ENCODE measurements at regions not wholly inside any gene's neighbourhood (a gene's known extent, or its start where the extent isn't known, plus 50 kb on each side); places are given as distances from the start of the nearest gene placed in this dataset.
"Not testable (repeated sequence)": the region's sequence is repeated elsewhere in the genome, so short reads cannot be mapped to it uniquely, and the experiment has no call there.

DNA sequence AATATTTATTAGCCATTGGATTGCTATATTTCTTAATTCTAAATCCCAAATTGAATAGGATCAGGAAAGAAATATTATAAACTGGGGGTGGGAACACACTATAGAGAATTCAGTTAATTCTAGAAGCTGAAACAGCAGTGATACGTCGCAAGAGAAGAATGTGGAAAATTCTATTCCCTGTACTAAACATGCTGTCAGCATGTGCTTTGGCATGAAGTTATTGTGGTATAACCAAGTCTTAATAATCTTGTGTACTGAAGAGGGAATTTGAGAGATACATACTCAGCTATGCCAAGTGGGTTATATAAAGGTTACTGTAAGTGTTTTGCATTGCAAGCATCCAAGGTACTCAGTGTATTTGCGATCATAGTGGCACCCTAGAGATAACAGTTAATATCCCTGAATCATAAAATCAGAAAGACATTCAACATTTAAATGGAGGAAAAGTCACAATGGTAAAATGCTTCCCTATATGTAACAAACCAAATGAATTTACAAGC is 1492.9 kb upstream of the C9orf72 start:
- DNase-seq = no peak

DNA sequence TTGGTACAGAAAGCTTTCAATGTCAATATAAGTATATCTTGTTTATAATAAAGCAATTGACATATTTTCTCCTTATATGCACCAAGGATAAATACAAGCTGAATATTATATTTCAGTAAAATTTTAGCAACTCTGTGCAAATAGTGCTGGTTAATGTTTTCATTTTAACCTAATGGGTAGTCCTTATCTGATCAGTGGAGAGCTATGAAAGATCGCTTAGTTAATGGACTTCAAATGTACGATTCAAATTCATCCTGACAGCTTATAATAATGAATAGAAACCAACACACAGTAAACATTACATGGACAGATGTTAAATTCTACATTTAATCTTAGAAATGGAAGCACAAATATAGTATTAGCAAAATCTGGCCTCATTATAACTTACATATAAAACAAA is 1495.2 kb upstream of the C9orf72 start:
- DNase-seq = no peak

DNA sequence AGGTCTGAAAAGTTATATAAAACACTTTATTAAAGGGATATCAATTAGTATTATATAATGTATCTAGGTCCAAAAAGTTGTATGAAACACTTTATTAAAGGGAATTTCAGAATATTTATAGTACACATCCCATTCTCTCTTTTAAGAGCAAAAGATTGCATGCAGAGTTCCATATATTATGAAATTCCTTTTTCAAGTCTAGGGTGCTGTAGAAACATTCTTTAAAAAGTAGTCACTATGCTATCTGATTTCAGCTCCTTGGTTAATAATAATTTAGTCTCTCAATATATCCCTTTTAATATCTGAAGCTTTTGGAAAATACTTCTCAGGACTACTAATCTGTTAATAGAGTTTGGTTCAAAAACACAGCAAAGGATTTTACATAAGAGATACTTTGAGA is 1496.1 kb upstream of the C9orf72 start:
- no peak for DNase-seq

DNA sequence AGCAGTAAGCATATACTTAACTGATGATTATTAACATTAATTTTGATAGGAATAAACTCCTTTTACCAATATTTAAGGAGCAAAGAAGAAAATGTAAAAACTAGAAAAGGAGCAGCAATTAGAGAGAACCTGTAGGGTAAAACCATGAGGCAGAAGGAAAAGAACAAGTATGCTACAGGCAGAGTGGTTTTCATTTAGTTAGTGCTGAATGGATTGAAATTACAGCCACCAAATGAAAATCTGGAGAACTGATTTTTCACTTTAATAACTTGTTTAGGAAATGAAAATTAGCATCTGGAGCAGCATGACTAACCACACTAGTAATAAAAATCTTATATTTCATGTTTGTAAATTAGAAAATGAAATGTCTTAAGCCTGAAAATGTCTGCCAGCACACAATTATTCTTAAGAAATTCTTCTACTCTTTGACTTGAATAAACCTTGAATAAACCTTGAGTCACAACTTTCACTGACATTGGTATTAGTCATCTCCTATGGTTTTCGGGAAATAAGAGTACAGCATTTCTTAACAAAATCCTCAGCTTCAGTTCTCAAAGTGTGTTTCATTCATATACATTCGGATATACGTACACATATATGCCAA is 1504.9 kb upstream of the C9orf72 start:
- no peak for DNase-seq

DNA sequence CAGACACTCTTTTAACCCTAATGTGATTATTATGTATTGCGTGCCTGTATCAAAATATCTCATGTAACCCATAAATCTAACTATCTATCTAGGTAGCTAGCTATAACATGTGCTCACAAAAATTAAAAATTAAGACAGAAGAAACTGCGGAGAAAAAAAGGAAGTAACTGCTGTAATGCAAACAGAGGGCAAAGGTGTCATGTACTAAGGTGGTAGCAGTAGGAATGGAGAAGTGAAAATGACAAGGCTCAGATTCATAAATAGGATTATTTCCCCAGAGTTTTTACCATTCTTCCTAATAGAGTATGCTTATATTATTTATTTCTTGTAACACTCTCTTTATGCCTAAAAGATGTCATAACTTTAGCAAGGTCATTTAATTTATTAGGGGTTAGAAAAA is 1527.5 kb upstream of the C9orf72 start:
- DNase-seq = no peak

- DNase-seq = not testable (repeated sequence)
Observed at GRCh38 chr9:29104166-29104565, 1530.9 kb upstream of the C9orf72 start.

GRCh38 chr9:29118555-29118954 is 1545.3 kb upstream of the C9orf72 start:
- no peak for DNase-seq

DNA sequence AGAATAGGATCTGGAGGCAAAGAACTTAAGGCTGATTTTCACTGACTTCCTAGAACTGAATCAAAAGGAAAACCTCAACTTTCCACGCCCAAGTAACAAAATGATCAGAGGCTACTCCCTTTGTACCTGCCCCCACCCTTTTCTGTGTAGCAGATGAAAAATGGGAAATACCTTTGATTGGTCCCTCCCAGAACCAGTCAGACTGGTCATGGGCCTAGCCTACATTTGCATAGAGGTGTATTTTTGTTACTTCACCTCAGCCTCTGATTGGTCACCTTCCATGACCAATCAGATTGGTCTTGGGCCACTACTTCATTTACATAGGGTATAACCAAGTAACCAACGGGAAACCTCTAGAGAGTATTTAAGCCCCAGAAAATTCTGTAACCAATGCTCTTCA is 1553.5 kb upstream of the C9orf72 start:
- no peak for DNase-seq

DNA sequence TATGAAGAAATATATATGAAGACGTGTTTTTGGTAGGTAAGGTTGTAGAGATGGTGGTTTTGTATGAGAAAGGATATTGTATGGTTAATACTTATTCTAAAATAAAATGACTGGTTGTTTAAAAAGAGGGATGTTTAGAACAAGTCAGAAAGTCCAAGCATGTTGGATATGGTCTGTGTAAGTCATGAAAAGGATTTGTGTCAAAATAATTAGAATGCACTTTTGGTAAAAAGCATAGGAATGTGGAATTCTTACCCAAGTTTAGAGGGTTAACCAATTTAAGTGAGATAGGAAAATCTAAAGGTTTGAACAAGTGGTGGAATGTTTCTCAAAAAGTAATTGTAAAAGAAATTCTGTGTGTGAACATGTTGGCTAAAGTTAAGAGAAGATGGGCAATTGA is 1556.5 kb upstream of the C9orf72 start:
- no peak for DNase-seq

GRCh38 chr9:29144476-29144875 is 1571.2 kb upstream of the C9orf72 start:
- no peak for DNase-seq

- no peak for DNase-seq
Observed at GRCh38 chr9:29150606-29151005, 1577.3 kb upstream of the C9orf72 start.

DNA sequence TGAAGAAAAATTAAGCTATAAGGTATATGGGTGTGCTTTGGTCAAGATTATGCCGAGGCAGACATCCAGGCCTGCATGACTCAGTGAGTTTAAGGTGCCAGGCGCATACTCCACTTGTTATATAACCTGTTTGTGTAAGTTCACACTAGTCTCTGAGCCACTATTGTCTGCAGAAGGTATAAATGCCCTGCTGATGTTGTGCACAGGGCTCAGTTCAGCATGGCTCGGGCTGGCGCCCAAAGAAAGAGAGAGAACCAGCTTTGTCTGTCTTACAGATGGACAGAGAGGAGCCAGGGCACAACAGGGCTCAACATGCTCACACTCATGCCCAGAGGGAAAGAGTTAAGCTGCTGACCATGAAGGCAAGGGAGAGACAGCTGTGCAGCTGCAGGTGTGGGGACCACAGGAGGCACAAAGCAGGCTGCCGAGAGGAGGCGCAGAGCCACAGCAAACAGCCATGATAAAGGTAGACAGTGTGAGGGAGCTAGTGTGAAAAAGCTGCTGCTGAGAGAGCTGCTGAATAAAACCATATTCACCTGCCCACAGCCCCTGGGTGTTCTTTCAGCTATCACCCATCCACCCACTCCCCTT is 1587.6 kb upstream of the C9orf72 start:
- DNase-seq = no peak

DNA sequence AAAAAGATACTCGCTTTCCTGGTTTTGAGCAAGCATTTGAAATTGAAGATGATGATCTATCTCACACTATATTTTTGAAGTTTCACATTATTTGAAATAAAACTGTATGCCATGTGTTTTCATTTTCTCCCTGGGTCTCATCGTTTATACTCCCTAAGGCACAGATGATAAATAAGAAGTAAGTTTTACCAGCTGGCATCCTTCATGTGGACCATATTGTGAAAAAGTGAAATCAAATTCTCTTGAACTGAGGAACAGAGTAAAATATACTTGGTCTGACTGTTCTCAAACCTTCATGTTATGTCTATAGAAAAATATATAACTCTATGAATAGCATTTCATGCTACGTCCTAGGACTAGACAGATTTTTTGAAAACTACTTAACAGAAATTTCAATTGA is 1600.9 kb upstream of the C9orf72 start:
- DNase-seq = no peak

DNA sequence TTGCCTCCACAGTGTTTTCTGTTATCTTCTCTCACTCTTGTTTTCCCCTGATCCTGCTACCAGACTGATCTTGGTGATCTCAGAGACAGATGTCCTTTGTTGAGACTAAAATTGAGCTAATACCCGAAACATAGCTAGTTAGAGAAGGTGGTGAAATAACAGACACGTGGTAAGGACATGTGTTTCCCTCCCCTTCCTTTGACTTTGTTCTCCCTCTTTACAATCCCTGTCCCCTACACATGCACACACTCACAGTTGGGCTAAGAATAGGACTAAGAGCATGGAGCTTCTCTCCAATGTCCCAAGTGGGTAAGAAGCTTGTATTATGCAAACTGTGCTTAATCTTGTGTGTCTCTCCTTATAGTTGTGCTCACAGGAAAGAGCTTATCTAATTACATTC is 1603.0 kb upstream of the C9orf72 start:
- DNase-seq = no peak

DNA sequence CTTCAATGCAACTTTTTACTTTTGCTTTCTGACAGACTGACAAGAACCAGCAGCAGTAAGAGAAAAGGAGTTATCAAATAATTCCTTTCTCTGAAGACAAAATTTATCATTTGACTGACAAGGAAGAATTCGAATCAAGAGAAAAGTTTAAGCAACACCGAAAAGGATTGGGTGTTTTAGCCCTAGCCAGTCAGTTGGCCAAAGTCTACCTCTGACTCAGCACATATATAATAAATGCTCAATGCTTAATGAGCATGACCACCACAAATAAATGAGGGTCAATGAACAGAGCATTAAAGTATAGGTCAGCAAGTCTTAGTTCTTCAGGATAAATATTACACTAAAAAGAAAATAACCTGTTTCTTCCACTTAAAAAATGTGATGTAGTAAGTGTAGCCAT is 1603.5 kb upstream of the C9orf72 start:
- no peak for DNase-seq

GRCh38 chr9:29183971-29184370 is 1610.7 kb upstream of the C9orf72 start:
- no peak for DNase-seq

DNA sequence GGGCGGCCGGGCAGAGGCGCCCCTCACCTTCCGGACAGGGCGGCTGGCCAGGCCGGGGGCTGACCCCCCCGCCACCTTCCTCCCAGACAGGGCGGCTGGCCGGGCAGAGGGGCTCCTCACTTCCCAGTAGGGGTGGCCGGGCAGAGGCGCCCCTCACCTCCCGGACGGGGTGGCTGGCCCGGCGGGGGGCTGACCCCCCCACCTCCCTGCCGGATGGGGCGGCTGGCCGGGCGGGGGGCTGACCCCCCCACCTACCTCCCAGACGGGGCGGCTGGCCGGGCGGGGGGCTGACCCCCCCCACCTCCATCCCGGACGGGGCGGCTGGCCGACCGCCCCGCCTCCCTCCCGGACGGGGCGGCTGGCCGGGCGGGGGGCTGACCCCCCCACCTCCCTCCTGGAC is 1615.5 kb upstream of the C9orf72 start:
- not testable (repeated sequence) for DNase-seq

- DNase-seq = not testable (repeated sequence)
Observed at GRCh38 chr9:29189221-29189620, 1615.9 kb upstream of the C9orf72 start.

GRCh38 chr9:29198861-29199260 is 1625.6 kb upstream of the C9orf72 start:
- DNase-seq = no peak

- DNase-seq = no peak
Observed at GRCh38 chr9:29199975-29200374, 1626.7 kb upstream of the C9orf72 start.

DNA sequence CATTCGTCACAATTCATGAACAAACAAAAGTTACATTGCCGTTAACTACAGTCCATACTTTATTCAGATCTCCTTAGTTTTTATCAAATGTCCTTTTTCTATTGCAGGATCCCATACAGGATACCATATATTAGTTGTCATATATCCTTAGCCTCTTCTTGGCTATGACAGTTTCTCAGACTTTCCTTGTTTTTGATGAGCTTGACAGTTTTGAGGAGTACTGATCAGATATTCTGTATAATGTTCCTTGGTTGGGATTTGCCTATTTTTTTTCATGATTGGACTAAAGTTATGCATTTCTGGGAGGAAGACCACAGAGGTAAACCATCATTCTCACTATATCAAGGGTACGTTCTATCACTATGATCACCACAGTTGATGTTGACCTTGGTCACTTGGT is 1627.4 kb upstream of the C9orf72 start:
- DNase-seq = no peak

DNA sequence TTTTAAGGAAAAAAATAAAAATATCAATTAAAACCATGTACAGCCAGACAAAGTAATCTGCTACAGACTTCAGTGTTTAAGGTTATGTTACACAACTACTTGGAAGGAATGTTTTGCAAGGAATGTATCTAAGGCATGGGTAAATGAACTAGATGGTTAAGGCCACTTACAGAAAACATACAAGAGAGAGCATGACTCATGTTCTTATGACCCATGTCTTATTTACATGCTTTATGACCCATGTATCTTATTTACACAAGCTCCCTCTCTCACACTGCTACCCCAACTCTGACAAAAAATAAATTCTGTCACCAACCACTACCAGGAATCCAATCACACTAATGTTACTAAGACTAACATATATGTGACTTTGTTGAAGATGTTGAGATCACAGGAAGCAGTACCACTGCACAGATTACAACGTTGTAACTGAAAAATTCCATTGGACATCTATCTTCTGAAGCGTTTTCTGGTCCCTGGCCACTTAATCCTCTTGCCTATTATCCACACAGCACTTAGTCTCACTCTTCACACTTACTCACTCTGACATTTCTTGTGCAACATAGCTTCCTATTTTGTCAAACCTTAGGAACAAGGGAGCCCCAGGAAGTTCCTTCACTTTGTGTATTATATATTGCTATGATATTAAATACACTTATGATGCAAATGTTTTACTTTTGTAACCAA is 1630.1 kb upstream of the C9orf72 start:
- DNase-seq = no peak

DNA sequence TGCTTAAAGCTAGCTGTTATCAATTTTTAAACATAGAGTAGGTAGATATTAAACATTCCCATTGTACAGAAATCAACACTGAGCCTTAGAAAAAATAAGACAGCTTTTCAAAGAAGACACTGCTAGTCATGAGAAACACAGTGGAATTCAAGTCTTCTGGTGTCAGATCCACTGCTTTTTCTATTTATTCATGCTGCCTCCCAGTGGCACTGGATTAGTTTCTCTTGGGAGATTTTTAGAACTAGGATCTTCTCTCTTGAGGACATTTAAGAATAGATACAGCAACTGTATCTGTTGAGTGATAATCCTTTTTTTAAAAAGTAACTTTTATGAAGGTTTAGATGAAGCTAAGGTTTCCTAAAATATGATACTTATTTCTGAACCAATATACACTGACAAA is 1635.4 kb upstream of the C9orf72 start:
- no peak for DNase-seq

DNA sequence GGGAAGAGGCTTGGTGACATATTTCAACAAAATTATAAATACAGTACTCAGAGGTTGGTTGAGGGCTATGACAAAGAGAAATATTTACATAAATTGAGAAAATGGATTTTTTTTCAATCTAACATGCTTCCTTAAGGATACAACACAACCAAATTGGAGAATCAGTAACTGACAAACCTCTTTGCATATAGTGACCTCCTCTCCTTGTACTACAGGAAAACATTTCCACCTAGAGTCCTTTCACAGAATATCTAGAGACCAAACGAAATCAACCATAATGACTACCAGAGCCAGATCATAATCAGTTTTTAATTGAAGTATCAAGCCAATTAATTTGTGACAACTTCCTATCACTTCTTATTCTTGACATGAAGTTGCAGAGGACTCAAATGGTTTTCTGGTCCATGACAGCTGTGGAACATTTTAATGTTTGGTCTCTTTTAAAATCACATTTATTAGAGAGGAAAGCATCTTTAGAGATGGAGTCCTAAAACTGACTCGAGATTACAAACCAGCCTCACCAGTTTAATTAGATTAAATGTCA is 1636.5 kb upstream of the C9orf72 start:
- DNase-seq = no peak

Measured in CD4-positive, alpha-beta T cell treated with Interleukin-17A for 1 hour (primary cell).